ENCODE measurements at regions not wholly inside any gene's neighbourhood (a gene's known extent, or its start where the extent isn't known, plus 50 kb on each side); places are given as distances from the start of the nearest gene placed in this dataset.

DNA sequence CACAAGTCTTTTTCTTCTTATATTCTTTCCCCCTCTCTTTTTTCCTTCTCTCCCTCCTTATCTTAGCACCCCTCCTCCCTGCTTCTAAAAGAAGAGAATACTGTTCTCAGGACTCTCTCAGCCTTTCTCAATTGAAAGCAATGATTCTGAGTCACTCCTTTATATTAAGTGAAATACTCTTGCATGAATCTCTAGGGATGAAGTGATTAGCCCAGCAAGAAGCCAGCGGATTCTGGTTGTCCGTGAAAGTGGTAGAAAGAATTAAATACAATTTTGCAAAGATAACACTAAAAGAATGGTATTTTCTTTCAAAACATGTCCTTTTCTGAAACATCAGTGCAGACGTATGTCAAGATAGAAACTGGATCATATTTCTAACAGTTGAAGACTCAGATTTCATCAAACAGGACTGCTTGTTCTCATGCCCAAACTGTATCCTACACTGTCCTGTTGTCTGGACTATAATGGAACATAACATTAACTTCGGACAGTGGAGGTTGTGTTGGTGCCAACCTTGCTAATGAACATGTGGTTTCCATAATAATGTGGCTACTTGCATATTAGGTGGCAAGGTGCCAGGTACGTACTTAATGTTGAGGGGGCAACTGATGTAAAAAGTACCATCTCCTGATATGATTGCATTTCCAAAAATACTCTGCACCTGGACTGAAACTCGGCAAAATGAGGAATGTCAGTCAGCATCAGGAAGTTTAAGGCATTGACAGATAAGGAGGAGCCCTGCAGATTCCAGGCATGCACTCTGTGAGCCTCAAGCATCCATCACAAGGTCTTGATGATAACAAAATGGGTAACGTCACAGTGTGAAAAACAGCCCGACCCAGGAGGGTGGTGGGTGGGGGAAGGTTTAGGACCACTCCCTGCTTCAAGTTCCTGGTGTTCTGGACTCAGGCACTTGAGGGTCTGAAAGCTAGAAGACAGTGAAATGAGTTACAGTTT lies 357.2 kb downstream of the DLEU7 start (continued):
- TF ChIP-seq CHD1 (IDR thresholded peaks at IDR 0.05; ENCODE audit: low read depth, low read length): no peak

- CTCF ChIA-PET: no interaction called here
- no peak overlapping the region for H2AFZ ChIP-seq (replicated peaks; ENCODE audit: low read length, poor library complexity)
- dilution Hi-C loops (cut with HindIII; ENCODE audit: low sequenced_read_pairs, unreplicated experiment) (no loop called here), intact Hi-C loops (cut with micrococcal nuclease) (loop anchor here (1.0 kb wide), 1 partner anchor 9 kb away; no protein-coding TSS in a partner anchor), in situ Hi-C loops (cut with MboI; ENCODE audit: low sequenced_read_pairs) (no loop called here)
- H3K9ac ChIP-seq (ENCODE audit: low read depth, low read length): no peak overlapping the region
- ATAC-seq (ENCODE audit: low read depth) (no peak), DNase-seq (no peak)
- no peak overlapping the region for H2AK5ac ChIP-seq (ENCODE audit: low read depth, low read length)
- no peaks in the 10 kb centered on the region for H4K20me1 ChIP-seq (ENCODE audit: insufficient read depth, low read length)
- no peak overlapping the region for H2BK120ac ChIP-seq (ENCODE audit: low read depth, low read length)
- H3K23ac ChIP-seq (ENCODE audit: low read depth, low read length): no peak overlapping the region
- no peaks in the 10 kb centered on the region for H3K79me1 ChIP-seq (ENCODE audit: low read depth in 1 of 2, low read length in 2 of 2)
- H3K9me3 ChIP-seq (ENCODE audit: control insufficient read depth, insufficient read depth, low read length): no peaks in the 10 kb centered on the region
- TF ChIP-seq, protein P1, sequence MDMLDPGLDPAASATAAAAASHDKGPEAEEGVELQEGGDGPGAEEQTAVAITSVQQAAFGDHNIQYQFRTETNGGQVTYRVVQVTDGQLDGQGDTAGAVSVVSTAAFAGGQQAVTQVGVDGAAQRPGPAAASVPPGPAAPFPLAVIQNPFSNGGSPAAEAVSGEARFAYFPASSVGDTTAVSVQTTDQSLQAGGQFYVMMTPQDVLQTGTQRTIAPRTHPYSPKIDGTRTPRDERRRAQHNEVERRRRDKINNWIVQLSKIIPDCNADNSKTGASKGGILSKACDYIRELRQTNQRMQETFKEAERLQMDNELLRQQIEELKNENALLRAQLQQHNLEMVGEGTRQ (IDR thresholded peaks at IDR 0.05; ENCODE audit: low read depth, low read length): no peak
- TF ChIP-seq MAZ (IDR thresholded peaks at IDR 0.05; ENCODE audit: borderline replicate concordance, low read depth, low read length): no peak
- TF ChIP-seq NFE2L2 (IDR thresholded peaks at IDR 0.05; ENCODE audit: low read depth, low read length): no peak
- no peak for TF ChIP-seq RFX5 (IDR thresholded peaks at IDR 0.05; ENCODE audit: low read depth, low read length)
- no peak for TF ChIP-seq RAD21 (IDR thresholded peaks at IDR 0.05; ENCODE audit: low read length)
- no peak overlapping the region for H2AK9ac ChIP-seq (replicated peaks; ENCODE audit: low read depth, low read length, poor library complexity)
- H3K56ac ChIP-seq (ENCODE audit: extremely low read depth, insufficient read depth, low read length): no peak overlapping the region
- POLR2A ChIA-PET (ENCODE audit: unreplicated experiment): no interaction called here
- H2BK5ac ChIP-seq (ENCODE audit: low read depth, low read length, poor library complexity, severe bottlenecking): no peak overlapping the region
- WGBS, 2 experiments (ENCODE audit: extremely low coverage in 2 of 2, insufficient read length in 1 of 2): 50% methylated on average over 3 of the region's 3 CpGs; no CpG with 5 or more reads in 1 of the 2 experiments
- H3K4me1 ChIP-seq (ENCODE audit: control insufficient read depth, insufficient read depth, low read length): no peaks in the 10 kb centered on the region
- H3K36me3 ChIP-seq (ENCODE audit: control insufficient read depth, insufficient read depth, low read length): no peaks in the 10 kb centered on the region
- no peak overlapping the region for H2BK15ac ChIP-seq (ENCODE audit: low read depth, low read length)
- no peak overlapping the region for H3K4ac ChIP-seq (ENCODE audit: low read depth, low read length)
- no peak overlapping the region for H3K18ac ChIP-seq (ENCODE audit: low read depth, low read length)
- H3K27ac ChIP-seq (ENCODE audit: insufficient read depth, low read length): no peak overlapping the region
- H3K27me3 ChIP-seq (ENCODE audit: control insufficient read depth, insufficient read depth, low read length): peaks cover 9% of the 10 kb centered on the region; the same call in 1 of the 2 replicates
- H2BK20ac ChIP-seq (ENCODE audit: low read depth, low read length): no peak overlapping the region
- BruUV-seq (replicated peaks): no TSS peak
- no peak overlapping the region for H3K14ac ChIP-seq (replicated peaks; ENCODE audit: low read depth, low read length)
- no peak overlapping the region for H4K8ac ChIP-seq (ENCODE audit: low read depth in 2 of 2, low read length in 2 of 2)
- no peaks in the 10 kb centered on the region for H3K9me1 ChIP-seq (ENCODE audit: insufficient read depth, low read length)
- H3K4me2 ChIP-seq (ENCODE audit: low read depth, low read length): no peak overlapping the region
- no peak overlapping the region for H4K5ac ChIP-seq (ENCODE audit: low read depth, low read length)
- no peak overlapping the region for H4K91ac ChIP-seq (ENCODE audit: insufficient read depth, low read depth, low read length)
- H3K4me3 ChIP-seq (ENCODE audit: insufficient read depth, low read depth, low read length): no peak overlapping the region
Measured at GRCh38 chr13:50493683-50494082, 349.8 kb downstream of the DLEU7 start.
